ENCODE measurements at regions not wholly inside any gene's neighbourhood (a gene's known extent, or its start where the extent isn't known, plus 50 kb on each side); places are given as distances from the start of the nearest gene placed in this dataset.

DNA sequence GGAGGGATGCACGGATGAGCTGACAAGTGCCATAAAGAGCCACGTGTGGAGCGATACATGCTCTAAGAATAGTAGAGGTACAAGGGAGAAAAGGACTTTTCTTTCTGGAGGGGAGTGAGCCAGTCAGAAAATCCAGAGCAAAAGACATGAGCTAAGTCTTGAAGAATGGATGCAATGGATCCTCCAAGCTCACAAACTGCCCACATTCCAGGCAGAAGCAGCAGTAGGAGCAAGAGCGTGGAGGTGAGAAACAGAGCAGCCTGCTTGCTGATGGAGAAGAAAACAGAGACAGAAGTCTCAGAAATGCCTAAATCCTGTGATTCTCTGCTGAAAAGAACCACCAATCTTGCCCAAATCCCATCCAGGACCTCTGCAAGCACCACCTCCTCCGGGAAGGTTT is 78.2 kb upstream of the RALGPS2 start:
- H3K36me3 ChIP-seq (ENCODE audit: control insufficient read depth in 4 of 4, insufficient read depth in 4 of 4, low read length in 3 of 4), result no peaks in the 10 kb centered on the region
- H3K4me1 ChIP-seq (ENCODE audit: control extremely low read depth in 1 of 4, control insufficient read depth in 4 of 4, insufficient read depth in 4 of 4, low read length in 3 of 4), result peaks cover 0 to 6% (median 0%) of the 10 kb centered on the region in 4 experiments
- WGBS (ENCODE audit: insufficient coverage), result 87% methylated on average over 5 of the region's 5 CpGs
- DNase-seq, result no peak
- no peaks in the 10 kb centered on the region for H3K9me3 ChIP-seq (ENCODE audit: control extremely low read depth in 1 of 5, control insufficient read depth in 4 of 5, insufficient read depth in 2 of 5, low read depth in 1 of 5, low read length in 4 of 5)
- H3K27me3 ChIP-seq (replicated peaks in 2 of 5; ENCODE audit: control insufficient read depth in 4 of 5, insufficient read depth in 5 of 5, low read length in 4 of 5), result no peaks in the 10 kb centered on the region
- ChIA-PET CTCF (no interaction called here), POLR2A (no interaction called here)
- H3K4me3 ChIP-seq (ENCODE audit: control insufficient read depth in 1 of 7, extremely low read depth in 1 of 7, insufficient read depth in 4 of 7, low read depth in 2 of 7, low read length in 6 of 7), result no peak overlapping the region
- H3K27ac ChIP-seq (ENCODE audit: insufficient read depth in 1 of 2, low read depth in 1 of 2, low read length in 2 of 2, poor library complexity in 1 of 2, severe bottlenecking in 2 of 2), result no peak overlapping the region

DNA sequence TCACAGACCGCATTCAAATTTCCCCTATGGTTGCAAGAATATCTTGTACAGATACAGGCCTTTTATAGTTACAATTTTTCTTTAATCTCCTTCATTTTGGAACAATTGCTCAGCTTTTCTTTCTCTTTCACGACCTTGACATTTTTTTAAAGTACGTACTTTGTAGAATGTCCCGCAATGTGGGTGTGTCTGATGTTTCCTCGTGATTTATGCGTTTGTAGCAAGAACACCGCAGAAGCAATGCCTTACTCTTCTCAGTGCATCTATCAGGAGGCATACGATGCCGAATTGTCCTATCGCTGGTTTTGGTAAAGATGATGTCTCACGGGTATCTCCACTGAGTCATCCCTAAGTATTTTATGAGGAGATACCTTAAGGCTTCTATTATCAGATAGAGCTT is 76.9 kb upstream of the RALGPS2 start:
- CTCF ChIA-PET, result no interaction called here
- no peak for DNase-seq
- WGBS (ENCODE audit: insufficient coverage), result 95% methylated on average over 6 of the region's 11 CpGs
- peaks cover 0 to 6% (median 0%) of the 10 kb centered on the region in 4 experiments for H3K4me1 ChIP-seq (ENCODE audit: control extremely low read depth in 1 of 4, control insufficient read depth in 4 of 4, insufficient read depth in 4 of 4, low read length in 3 of 4)
- H3K36me3 ChIP-seq (ENCODE audit: control insufficient read depth in 4 of 4, insufficient read depth in 4 of 4, low read length in 3 of 4), result no peaks in the 10 kb centered on the region
- H3K27me3 ChIP-seq (replicated peaks in 2 of 5; ENCODE audit: control insufficient read depth in 4 of 5, insufficient read depth in 5 of 5, low read length in 4 of 5), result no peaks in the 10 kb centered on the region
- POLR2A ChIA-PET, result no interaction called here
- no peak overlapping the region for H3K27ac ChIP-seq (ENCODE audit: insufficient read depth in 1 of 2, low read depth in 1 of 2, low read length in 2 of 2, poor library complexity in 1 of 2, severe bottlenecking in 2 of 2)
- H3K9me3 ChIP-seq (ENCODE audit: control extremely low read depth in 1 of 5, control insufficient read depth in 4 of 5, insufficient read depth in 2 of 5, low read depth in 1 of 5, low read length in 4 of 5), result no peaks in the 10 kb centered on the region
- no peak overlapping the region for H3K4me3 ChIP-seq (ENCODE audit: control insufficient read depth in 1 of 7, extremely low read depth in 1 of 7, insufficient read depth in 4 of 7, low read depth in 2 of 7, low read length in 6 of 7)

DNA sequence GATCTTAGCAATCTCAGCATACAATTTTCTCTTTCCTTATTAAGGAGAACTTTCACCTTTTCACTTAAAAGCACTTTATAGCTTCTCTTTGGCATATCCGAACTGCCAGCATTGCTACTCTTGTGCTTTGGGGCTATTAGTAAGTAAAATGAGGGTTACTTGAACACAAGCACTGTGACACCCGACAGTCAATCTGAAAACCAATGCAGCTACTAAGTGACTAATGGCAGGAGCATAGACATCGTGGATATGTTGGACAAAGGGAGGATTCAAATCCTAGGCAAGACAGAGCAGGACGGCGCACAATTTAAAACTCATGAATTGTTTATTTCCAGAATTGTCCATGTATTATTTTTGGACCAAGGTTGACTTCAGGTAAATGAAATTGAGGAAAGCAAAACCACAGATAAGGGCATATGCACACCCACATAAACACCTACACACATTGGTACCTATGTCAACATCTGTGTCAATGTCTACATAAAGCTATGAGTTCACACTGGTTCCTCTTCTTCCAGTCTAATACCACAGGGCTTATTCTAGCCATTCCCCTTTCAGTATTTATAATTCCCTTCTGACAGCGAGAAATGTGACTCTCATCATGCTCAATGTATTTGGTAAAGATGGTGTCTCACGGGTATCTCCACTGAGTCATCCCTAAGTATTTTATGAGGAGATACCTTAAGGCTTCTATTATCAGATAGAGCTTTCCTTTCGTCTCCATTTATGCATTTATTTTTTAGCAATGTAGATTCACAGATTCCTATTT is 75.3 kb upstream of the RALGPS2 start:
- ChIA-PET CTCF (no interaction called here), POLR2A (no interaction called here)
- no peak for DNase-seq
- Histone ChIP-seq H3K36me3 (ENCODE audit: control insufficient read depth in 4 of 4, insufficient read depth in 4 of 4, low read length in 3 of 4) (no peaks in the 10 kb centered on the region), H3K27ac (ENCODE audit: insufficient read depth in 1 of 2, low read depth in 1 of 2, low read length in 2 of 2, poor library complexity in 1 of 2, severe bottlenecking in 2 of 2) (no peak overlapping the region), H3K9me3 (ENCODE audit: control extremely low read depth in 1 of 5, control insufficient read depth in 4 of 5, insufficient read depth in 2 of 5, low read depth in 1 of 5, low read length in 4 of 5) (no peaks in the 10 kb centered on the region), H3K4me1 (ENCODE audit: control extremely low read depth in 1 of 4, control insufficient read depth in 4 of 4, insufficient read depth in 4 of 4, low read length in 3 of 4) (no peaks in the 10 kb centered on the region), H3K4me3 (ENCODE audit: control insufficient read depth in 1 of 7, extremely low read depth in 1 of 7, insufficient read depth in 4 of 7, low read depth in 2 of 7, low read length in 6 of 7) (no peak overlapping the region), H3K27me3 (replicated peaks in 2 of 5; ENCODE audit: control insufficient read depth in 4 of 5, insufficient read depth in 5 of 5, low read length in 4 of 5) (no peaks in the 10 kb centered on the region)
- WGBS (ENCODE audit: insufficient coverage), result 100% methylated on average over 3 of the region's 8 CpGs

DNA sequence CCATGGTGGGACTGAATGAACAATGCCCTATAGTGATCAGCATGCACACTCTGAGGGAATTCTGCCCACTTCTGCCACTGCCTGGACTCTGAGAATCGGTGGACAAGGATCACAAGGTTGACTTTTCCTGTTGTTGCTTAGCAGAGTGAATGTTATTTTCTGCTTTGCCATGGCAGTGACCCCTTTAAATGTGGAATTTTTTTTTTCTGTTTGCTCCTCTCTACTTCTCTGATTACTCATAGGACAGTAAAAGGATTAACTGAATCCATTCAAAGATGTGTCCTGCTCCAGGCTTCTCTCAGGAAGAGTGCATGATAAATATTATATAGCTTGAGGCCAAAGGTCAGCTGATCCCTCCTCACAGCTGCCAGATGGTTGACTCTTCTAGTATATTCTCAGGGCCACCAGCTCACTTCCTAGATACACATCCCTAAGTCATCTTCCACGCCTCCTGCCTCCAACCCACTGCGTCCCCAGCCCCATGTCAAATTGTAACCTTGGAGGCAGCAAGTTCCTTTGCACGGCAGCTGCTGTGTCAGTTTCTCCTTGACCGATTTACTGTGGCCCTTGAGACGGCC is 74.0 kb upstream of the RALGPS2 start:
- ChIA-PET CTCF (no interaction called here), POLR2A (no interaction called here)
- Histone ChIP-seq H3K9me3 (ENCODE audit: control extremely low read depth in 1 of 5, control insufficient read depth in 4 of 5, insufficient read depth in 2 of 5, low read depth in 1 of 5, low read length in 4 of 5) (no peaks in the 10 kb centered on the region), H3K4me3 (ENCODE audit: control insufficient read depth in 1 of 7, extremely low read depth in 1 of 7, insufficient read depth in 4 of 7, low read depth in 2 of 7, low read length in 6 of 7) (no peak overlapping the region), H3K27me3 (replicated peaks in 2 of 5; ENCODE audit: control insufficient read depth in 4 of 5, insufficient read depth in 5 of 5, low read length in 4 of 5) (no peaks in the 10 kb centered on the region), H3K27ac (ENCODE audit: insufficient read depth in 1 of 2, low read depth in 1 of 2, low read length in 2 of 2, poor library complexity in 1 of 2, severe bottlenecking in 2 of 2) (no peak overlapping the region), H3K4me1 (ENCODE audit: control extremely low read depth in 1 of 4, control insufficient read depth in 4 of 4, insufficient read depth in 4 of 4, low read length in 3 of 4) (no peaks in the 10 kb centered on the region), H3K36me3 (ENCODE audit: control insufficient read depth in 4 of 4, insufficient read depth in 4 of 4, low read length in 3 of 4) (no peaks in the 10 kb centered on the region)
- WGBS (ENCODE audit: insufficient coverage), result 98% methylated on average over 4 of the region's 6 CpGs
- no peak for DNase-seq

DNA sequence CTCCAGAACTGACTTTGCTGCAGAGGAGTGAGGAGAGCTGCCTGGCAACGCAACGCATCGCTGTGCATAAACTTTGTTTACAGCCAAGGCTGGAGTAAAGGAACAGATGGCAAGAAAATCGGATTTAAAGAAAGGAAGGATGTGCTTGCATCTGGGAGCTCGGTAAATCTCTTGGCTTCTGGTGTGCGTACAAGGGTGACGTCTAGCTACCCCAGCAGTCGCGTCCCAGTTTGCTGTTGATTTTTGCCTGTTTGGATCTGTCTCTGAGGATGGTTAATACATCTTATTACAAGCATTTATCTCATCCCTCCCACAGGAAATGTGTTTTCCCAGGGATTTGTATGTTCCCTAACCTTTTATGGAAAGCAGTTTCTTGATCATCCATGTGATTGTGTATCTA is 73.3 kb upstream of the RALGPS2 start:
- 96% methylated on average over 5 of the region's 9 CpGs for WGBS (ENCODE audit: insufficient coverage)
- H3K9me3 ChIP-seq (ENCODE audit: control extremely low read depth in 1 of 5, control insufficient read depth in 4 of 5, insufficient read depth in 2 of 5, low read depth in 1 of 5, low read length in 4 of 5), result no peaks in the 10 kb centered on the region

DNA sequence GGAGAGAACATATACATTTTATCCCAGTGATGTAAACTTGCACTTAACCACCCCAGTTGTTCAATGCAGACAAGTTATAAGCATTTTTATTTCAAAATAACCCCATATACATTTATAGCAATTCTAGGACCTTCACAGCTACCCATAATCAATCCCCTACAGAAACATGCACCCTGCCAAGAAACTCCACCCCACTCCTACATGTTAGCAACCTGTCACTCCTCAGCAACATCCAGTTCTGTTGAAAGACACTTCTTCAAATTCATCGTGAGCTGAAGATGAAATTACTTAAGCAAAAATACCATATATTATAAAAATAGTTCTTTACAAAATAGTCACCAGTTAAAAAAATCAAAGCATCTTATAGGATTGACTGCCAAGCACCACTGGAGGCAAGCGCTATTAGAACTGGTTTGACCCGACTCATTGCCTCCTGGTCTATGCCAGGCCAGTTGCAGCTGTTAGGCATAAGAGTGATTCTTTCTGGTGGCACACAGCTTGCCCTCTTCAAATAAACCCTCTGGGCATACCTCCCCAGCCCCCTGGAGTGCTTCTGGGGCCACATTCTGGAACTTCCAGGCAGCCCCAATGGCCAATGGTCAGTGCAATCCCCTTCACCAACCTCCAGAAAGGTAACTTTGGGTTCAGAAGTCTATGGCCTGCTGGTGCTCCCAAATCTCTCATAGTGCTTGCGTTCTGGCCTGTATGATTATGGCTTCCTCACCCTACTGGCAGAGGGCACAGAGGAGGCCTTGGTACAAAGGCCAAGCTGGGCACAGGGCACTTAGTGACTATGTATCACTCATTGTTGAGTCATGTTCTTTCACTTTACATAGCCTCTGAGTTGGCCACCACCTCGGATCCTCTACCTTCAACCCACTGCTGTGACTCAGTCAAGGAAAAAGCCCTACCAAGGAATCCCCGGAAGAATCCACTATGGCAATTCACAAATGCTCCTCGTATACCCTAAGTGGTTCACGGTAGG is 72.2 kb upstream of the RALGPS2 start:
- no peaks in the 10 kb centered on the region for H3K36me3 ChIP-seq (ENCODE audit: control insufficient read depth in 4 of 4, insufficient read depth in 4 of 4, low read length in 3 of 4)
- WGBS (ENCODE audit: insufficient coverage), result 84% methylated on average over 7 of the region's 8 CpGs
- no peaks in the 10 kb centered on the region for H3K4me1 ChIP-seq (ENCODE audit: control extremely low read depth in 1 of 4, control insufficient read depth in 4 of 4, insufficient read depth in 4 of 4, low read length in 3 of 4)
- no peak for DNase-seq
- H3K9me3 ChIP-seq (ENCODE audit: control extremely low read depth in 1 of 5, control insufficient read depth in 4 of 5, insufficient read depth in 2 of 5, low read depth in 1 of 5, low read length in 4 of 5), result no peaks in the 10 kb centered on the region
- ChIA-PET CTCF (no interaction called here), POLR2A (interaction anchor here (0.6 kb wide), 1 partner anchor 838 kb away, joined by 4 read pairs; no protein-coding TSS in a partner anchor)
- no peaks in the 10 kb centered on the region for H3K27me3 ChIP-seq (replicated peaks in 2 of 5; ENCODE audit: control insufficient read depth in 4 of 5, insufficient read depth in 5 of 5, low read length in 4 of 5)
- H3K27ac ChIP-seq (ENCODE audit: insufficient read depth in 1 of 2, low read depth in 1 of 2, low read length in 2 of 2, poor library complexity in 1 of 2, severe bottlenecking in 2 of 2), result no peak overlapping the region
- no peak overlapping the region for H3K4me3 ChIP-seq (ENCODE audit: control insufficient read depth in 1 of 7, extremely low read depth in 1 of 7, insufficient read depth in 4 of 7, low read depth in 2 of 7, low read length in 6 of 7)

More for the DNA sequence above, 73.3 kb upstream of the RALGPS2 start:
- H3K4me1 ChIP-seq (ENCODE audit: control extremely low read depth in 1 of 4, control insufficient read depth in 4 of 4, insufficient read depth in 4 of 4, low read length in 3 of 4), result no peaks in the 10 kb centered on the region
- ChIA-PET CTCF (no interaction called here), POLR2A (no interaction called here)
- H3K4me3 ChIP-seq (ENCODE audit: control insufficient read depth in 1 of 7, extremely low read depth in 1 of 7, insufficient read depth in 4 of 7, low read depth in 2 of 7, low read length in 6 of 7), result no peak overlapping the region
- DNase-seq, result no peak
- H3K27me3 ChIP-seq (replicated peaks in 2 of 5; ENCODE audit: control insufficient read depth in 4 of 5, insufficient read depth in 5 of 5, low read length in 4 of 5), result no peaks in the 10 kb centered on the region
- H3K36me3 ChIP-seq (ENCODE audit: control insufficient read depth in 4 of 4, insufficient read depth in 4 of 4, low read length in 3 of 4), result no peaks in the 10 kb centered on the region
- H3K27ac ChIP-seq (ENCODE audit: insufficient read depth in 1 of 2, low read depth in 1 of 2, low read length in 2 of 2, poor library complexity in 1 of 2, severe bottlenecking in 2 of 2), result no peak overlapping the region

DNA sequence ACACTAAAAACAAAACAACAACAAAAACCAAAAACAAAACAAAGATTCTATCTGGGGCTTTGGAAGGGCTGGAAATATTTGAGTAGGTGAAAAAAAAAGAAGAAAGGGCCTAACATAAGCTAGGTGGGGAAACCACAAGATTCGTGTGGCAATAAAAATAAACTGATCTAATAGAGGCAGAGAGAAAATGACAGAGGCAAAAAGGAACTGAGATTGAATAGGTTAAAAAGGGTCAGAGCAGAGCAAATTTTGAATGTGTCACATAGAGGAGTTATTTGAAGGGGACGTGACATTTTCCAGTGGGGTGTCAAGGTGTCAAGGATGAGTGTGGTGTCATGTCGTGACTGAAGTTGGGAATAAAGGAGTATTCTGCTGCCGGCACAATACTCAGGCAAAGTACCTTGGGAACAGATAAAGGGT is 65.2 kb upstream of the RALGPS2 start:
- H3K27ac ChIP-seq (ENCODE audit: insufficient read depth in 1 of 2, low read depth in 1 of 2, low read length in 2 of 2, poor library complexity in 1 of 2, severe bottlenecking in 2 of 2), result no peak overlapping the region
- no peaks in the 10 kb centered on the region for H3K27me3 ChIP-seq (replicated peaks in 2 of 5; ENCODE audit: control insufficient read depth in 4 of 5, insufficient read depth in 5 of 5, low read length in 4 of 5)
- ChIA-PET CTCF (interaction anchor here (0.6 kb wide), 1 partner anchor 34 kb away, joined by 3 read pairs; no protein-coding TSS in a partner anchor), POLR2A (no interaction called here)
- H3K36me3 ChIP-seq (ENCODE audit: control insufficient read depth in 4 of 4, insufficient read depth in 4 of 4, low read length in 3 of 4), result no peaks in the 10 kb centered on the region
- 95% methylated on average over 4 of the region's 4 CpGs for WGBS (ENCODE audit: insufficient coverage)
- no peaks in the 10 kb centered on the region for H3K9me3 ChIP-seq (ENCODE audit: control extremely low read depth in 1 of 5, control insufficient read depth in 4 of 5, insufficient read depth in 2 of 5, low read depth in 1 of 5, low read length in 4 of 5)
- DNase-seq, result no peak
- H3K4me3 ChIP-seq (ENCODE audit: control insufficient read depth in 1 of 7, extremely low read depth in 1 of 7, insufficient read depth in 4 of 7, low read depth in 2 of 7, low read length in 6 of 7), result no peak overlapping the region
- no peaks in the 10 kb centered on the region for H3K4me1 ChIP-seq (ENCODE audit: control extremely low read depth in 1 of 4, control insufficient read depth in 4 of 4, insufficient read depth in 4 of 4, low read length in 3 of 4)
